ENCODE measurements at regions not wholly inside any gene's neighbourhood (a gene's known extent, or its start where the extent isn't known, plus 50 kb on each side); places are given as distances from the start of the nearest gene placed in this dataset.

GRCh38 chr11:131290185-131290584, 80.2 kb upstream of the NTM start:
- DNase-seq: no peak
- TF ChIP-seq CTCF (IDR thresholded peaks at IDR 0.05): no peak
- Mint-ChIP-seq H3K27me3 (ENCODE audit: low read depth, poor library complexity) (peaks cover 2% of the 10 kb centered on the region), H3K9me3 (no peaks in the 10 kb centered on the region), H3K27ac (peak overlapping the region; percentile 55), H3K36me3 (ENCODE audit: low read depth) (no peaks in the 10 kb centered on the region), H3K4me1 (peaks cover 29% of the 10 kb centered on the region), H3K4me3 (no peak overlapping the region)

- H3K4me3 Mint-ChIP-seq: no peak overlapping the region
- H3K27me3 Mint-ChIP-seq (ENCODE audit: low read depth, poor library complexity): peaks cover 11% of the 10 kb centered on the region
- peak overlapping the region; percentile 33 for H3K27ac Mint-ChIP-seq
- no peaks in the 10 kb centered on the region for H3K36me3 Mint-ChIP-seq (ENCODE audit: low read depth)
- no peaks in the 10 kb centered on the region for H3K9me3 Mint-ChIP-seq
- DNase-seq: no peak
- H3K4me1 Mint-ChIP-seq: peaks cover 55% of the 10 kb centered on the region
- TF ChIP-seq CTCF (IDR thresholded peaks at IDR 0.05): no peak
These were observed 74.4 kb upstream of the NTM start for GRCh38 chr11:131295986-131296385.

GRCh38 chr11:131297441-131297840, 73.0 kb upstream of the NTM start:
- H3K27me3 Mint-ChIP-seq (ENCODE audit: low read depth, poor library complexity): peaks cover 11% of the 10 kb centered on the region
- no peak for TF ChIP-seq CTCF (IDR thresholded peaks at IDR 0.05)
- H3K4me3 Mint-ChIP-seq: no peak overlapping the region
- H3K9me3 Mint-ChIP-seq: no peaks in the 10 kb centered on the region
- H3K4me1 Mint-ChIP-seq: peaks cover 44% of the 10 kb centered on the region
- no peak for DNase-seq
- H3K27ac Mint-ChIP-seq: peak overlapping the region; percentile 49
- H3K36me3 Mint-ChIP-seq (ENCODE audit: low read depth): no peaks in the 10 kb centered on the region

GRCh38 chr11:131299598-131300438, 70.6 kb upstream of the NTM start:
- Mint-ChIP-seq H3K27me3 (ENCODE audit: low read depth, poor library complexity) (peaks cover 8% of the 10 kb centered on the region), H3K27ac (peak overlapping the region; percentile 37), H3K36me3 (ENCODE audit: low read depth) (no peaks in the 10 kb centered on the region), H3K4me1 (peaks cover 38% of the 10 kb centered on the region), H3K4me3 (no peak overlapping the region), H3K9me3 (no peaks in the 10 kb centered on the region)
- TF ChIP-seq CTCF (IDR thresholded peaks at IDR 0.05): no peak
- DNase-seq: no peak

- Mint-ChIP-seq H3K27me3 (ENCODE audit: low read depth, poor library complexity) (peaks cover 8% of the 10 kb centered on the region), H3K4me1 (peaks cover 38% of the 10 kb centered on the region), H3K36me3 (ENCODE audit: low read depth) (no peaks in the 10 kb centered on the region), H3K4me3 (peak overlapping the region; percentile 22), H3K9me3 (no peaks in the 10 kb centered on the region), H3K27ac (peak overlapping the region; percentile 37)
- TF ChIP-seq CTCF (IDR thresholded peaks at IDR 0.05): no peak
- no peak for DNase-seq
These were observed 70.0 kb upstream of the NTM start for GRCh38 chr11:131300439-131300717.

DNA sequence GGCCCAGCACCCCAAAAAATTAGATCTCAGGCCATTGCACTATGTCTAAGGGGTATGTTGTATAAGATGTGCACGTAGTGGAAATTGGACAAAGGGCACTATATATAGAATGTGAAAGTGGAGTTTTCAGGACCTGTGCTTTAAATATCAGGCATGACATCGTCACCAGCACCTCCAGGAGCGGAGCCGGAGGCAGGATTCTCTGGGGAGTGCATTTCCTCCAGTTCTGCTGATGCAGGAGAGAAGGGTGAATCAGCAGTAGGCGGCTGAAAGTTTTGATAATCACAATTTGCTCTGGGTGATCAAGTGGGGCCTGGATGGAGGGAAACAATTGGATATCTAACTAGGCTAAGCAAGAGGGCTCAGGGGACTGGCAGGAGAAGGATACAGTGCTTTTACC, 69.1 kb upstream of the NTM start:
- TF ChIP-seq CTCF (IDR thresholded peaks at IDR 0.05): no peak
- no peak for DNase-seq
- Mint-ChIP-seq H3K9me3 (no peaks in the 10 kb centered on the region), H3K4me1 (peaks cover 38% of the 10 kb centered on the region), H3K27ac (no peak overlapping the region), H3K36me3 (ENCODE audit: low read depth) (no peaks in the 10 kb centered on the region), H3K4me3 (no peak overlapping the region), H3K27me3 (ENCODE audit: low read depth, poor library complexity) (peaks cover 6% of the 10 kb centered on the region)
